Astrocyte of the cerebellum (primary cell): ENCODE measurements at regions not wholly inside any gene's neighbourhood (a gene's known extent, or its start where the extent isn't known, plus 50 kb on each side); places are given as distances from the start of the nearest gene placed in this dataset.

Experiments used
- DNase-seq: peaks from one replicate; pipeline ENCODE4 v3.0.0-alpha.2; 2011; ENCODE audit warnings: low read depth
- H3K4me3 ChIP-seq: 2 replicates; pipeline ENCODE4 v1.5.1; 2011; ENCODE audit warnings: mild to moderate bottlenecking, low read depth, low read length, moderate library complexity
- CTCF ChIP-seq: IDR thresholded peaks from 2 replicates; pipeline ENCODE4 v1.5.1; 2012; ENCODE audit warnings: low read length, low read depth, moderate library complexity, mild to moderate bottlenecking; ENCODE audit errors: missing control alignments
- in situ Hi-C: cut with HindIII; loops from 2 replicates; pipeline ENCODE4 v1.10.0; 2017; ENCODE audit warnings: low sequenced_read_pairs

- H3K4me3 ChIP-seq: no peak overlapping the region
- in situ Hi-C loops: no loop called here
- DNase-seq: no peak
- no peak for TF ChIP-seq CTCF
Observed at GRCh38 chr14:104519721-104520120, 59.8 kb upstream of the C14orf180 start.

- no peak for TF ChIP-seq CTCF
- H3K4me3 ChIP-seq: no peak overlapping the region
- DNase-seq: no peak
- in situ Hi-C loops: no loop called here
Observed at GRCh38 chr14:104520620-104521410, 58.7 kb upstream of the C14orf180 start.

- TF ChIP-seq CTCF: no peak
- no peak overlapping the region for H3K4me3 ChIP-seq
- in situ Hi-C loops: no loop called here
- DNase-seq: no peak
Observed at GRCh38 chr14:104521816-104522745, 57.5 kb upstream of the C14orf180 start.

- DNase-seq: no peak
- H3K4me3 ChIP-seq: no peak overlapping the region
- TF ChIP-seq CTCF: no peak
- in situ Hi-C loops: no loop called here
Observed at GRCh38 chr14:104522926-104523545, 56.5 kb upstream of the C14orf180 start.

- in situ Hi-C loops: no loop called here
- no peak overlapping the region for H3K4me3 ChIP-seq
- TF ChIP-seq CTCF: no peak
- DNase-seq: no peak
Observed at GRCh38 chr14:104523546-104523935, 56.0 kb upstream of the C14orf180 start.

GRCh38 chr14:104524726-104525125 is 54.8 kb upstream of the C14orf180 start:
- no peak overlapping the region for H3K4me3 ChIP-seq
- in situ Hi-C loops: no loop called here
- no peak for TF ChIP-seq CTCF
- no peak for DNase-seq
